ENCODE measurements at regions not wholly inside any gene's neighbourhood (a gene's known extent, or its start where the extent isn't known, plus 50 kb on each side); places are given as distances from the start of the nearest gene placed in this dataset.

- Mint-ChIP-seq H3K9me3 (peaks cover 34% of the 10 kb centered on the region), H3K27me3 (ENCODE audit: low read depth) (no peaks in the 10 kb centered on the region), H3K36me3 (peaks cover 8% of the 10 kb centered on the region), H3K27ac (no peak overlapping the region), H3K4me3 (no peak overlapping the region), H3K4me1 (peaks cover 6% of the 10 kb centered on the region)
- no peak for DNase-seq (ENCODE audit: low spot score in 2 of 2, unreplicated experiment in 2 of 2)
- no peak for TF ChIP-seq CTCF (IDR thresholded peaks at IDR 0.05; ENCODE audit: unreplicated experiment)
Observed at GRCh38 chr12:67816269-67816668, 167.7 kb downstream of the DYRK2 start.

GRCh38 chr12:67818459-67818903 is 169.9 kb downstream of the DYRK2 start:
- DNase-seq (ENCODE audit: low spot score in 2 of 2, unreplicated experiment in 2 of 2): no peak
- H3K36me3 Mint-ChIP-seq: peaks cover 8% of the 10 kb centered on the region
- H3K4me1 Mint-ChIP-seq: peaks cover 9% of the 10 kb centered on the region
- no peak overlapping the region for H3K27ac Mint-ChIP-seq
- H3K27me3 Mint-ChIP-seq (ENCODE audit: low read depth): no peaks in the 10 kb centered on the region
- no peak for TF ChIP-seq CTCF (IDR thresholded peaks at IDR 0.05; ENCODE audit: unreplicated experiment)
- H3K4me3 Mint-ChIP-seq: no peak overlapping the region
- peaks cover 26% of the 10 kb centered on the region for H3K9me3 Mint-ChIP-seq

- no peak for TF ChIP-seq CTCF (IDR thresholded peaks at IDR 0.05; ENCODE audit: unreplicated experiment)
- H3K9me3 Mint-ChIP-seq: peaks cover 25% of the 10 kb centered on the region
- no peak for DNase-seq (ENCODE audit: low spot score in 2 of 2, unreplicated experiment in 2 of 2)
- H3K4me1 Mint-ChIP-seq: peaks cover 9% of the 10 kb centered on the region
- no peak overlapping the region for H3K27ac Mint-ChIP-seq
- H3K4me3 Mint-ChIP-seq: no peak overlapping the region
- no peaks in the 10 kb centered on the region for H3K27me3 Mint-ChIP-seq (ENCODE audit: low read depth)
- peaks cover 8% of the 10 kb centered on the region for H3K36me3 Mint-ChIP-seq
Observed at GRCh38 chr12:67819902-67820301, 169.3 kb upstream of the IFNG-AS1 start.

- Mint-ChIP-seq H3K27me3 (ENCODE audit: low read depth) (no peaks in the 10 kb centered on the region), H3K4me3 (no peak overlapping the region), H3K9me3 (peaks cover 21% of the 10 kb centered on the region), H3K4me1 (peaks cover 9% of the 10 kb centered on the region), H3K36me3 (peaks cover 3% of the 10 kb centered on the region), H3K27ac (peak overlapping the region; percentile 6)
- no peak for TF ChIP-seq CTCF (IDR thresholded peaks at IDR 0.05; ENCODE audit: unreplicated experiment)
- no peak for DNase-seq (ENCODE audit: low spot score in 2 of 2, unreplicated experiment in 2 of 2)
Observed at GRCh38 chr12:67820694-67821093, 168.6 kb upstream of the IFNG-AS1 start.

- Mint-ChIP-seq H3K4me1 (peaks cover 25% of the 10 kb centered on the region), H3K9me3 (peaks cover under 1% of the 10 kb centered on the region), H3K27ac (peak overlapping the region; percentile 64), H3K36me3 (no peaks in the 10 kb centered on the region), H3K4me3 (no peak overlapping the region), H3K27me3 (ENCODE audit: low read depth) (no peaks in the 10 kb centered on the region)
- DNase-seq (ENCODE audit: low spot score in 2 of 2, unreplicated experiment in 2 of 2): no peak
- TF ChIP-seq CTCF (IDR thresholded peaks at IDR 0.05; ENCODE audit: unreplicated experiment): no peak
Observed at GRCh38 chr12:67822826-67823225, 166.4 kb upstream of the IFNG-AS1 start.

GRCh38 chr12:67826148-67826547 is 163.1 kb upstream of the IFNG-AS1 start:
- Mint-ChIP-seq H3K4me1 (peaks cover 27% of the 10 kb centered on the region), H3K36me3 (no peaks in the 10 kb centered on the region), H3K4me3 (no peak overlapping the region)

More at GRCh38 chr12:67826148-67826547, 163.1 kb upstream of the IFNG-AS1 start:
- Mint-ChIP-seq H3K9me3 (no peaks in the 10 kb centered on the region), H3K27ac (peak overlapping the region; percentile 75), H3K27me3 (ENCODE audit: low read depth) (no peaks in the 10 kb centered on the region)
- DNase-seq (ENCODE audit: low spot score in 2 of 2, unreplicated experiment in 2 of 2): no peak
- TF ChIP-seq CTCF (IDR thresholded peaks at IDR 0.05; ENCODE audit: unreplicated experiment): no peak

Data from mesothelial cell of epicardium (in vitro differentiated cells).